K562 (cell line): ENCODE measurements at regions not wholly inside any gene's neighbourhood (a gene's known extent, or its start where the extent isn't known, plus 50 kb on each side); places are given as distances from the start of the nearest gene placed in this dataset.
"Not testable (repeated sequence)": the region's sequence is repeated elsewhere in the genome, so short reads cannot be mapped to it uniquely, and the experiment has no call there.

ENCODE experiments used
- ATAC-seq: fragments of 200-7000 bp; cut with Tn5 transposase; 3 replicates; pipeline ENCODE4 v1.9.1; 2020; ENCODE audit warnings: moderate library complexity
- BruUV-seq: library from RNA; stranded (reverse); fragments of 400-500 nt; replicated peaks from 2 replicates; lab custom pipeline; 2021; lab: Mats Ljungman, UMichigan
- CTCF ChIA-PET: fragments of 300-600 bp; formaldehyde crosslinking; extraction: SDS; loops from one replicate; lab custom pipeline; 2021; ENCODE audit warnings: low intra/inter-chr PET ratio; lab: Yijun Ruan, JAX
- POLR2A ChIA-PET: fragments of 300-600, 350-650 bp; sonication (Branson Sonifier 250); formaldehyde crosslinking; extraction: SDS; loops from one replicate; lab custom pipeline; 2021; ENCODE audit warnings: antibody characterized with exemption, inconsistent platforms; lab: Yijun Ruan, JAX
- DNase-seq, 4 experiments: peaks; one replicate each; pipeline versions ENCODE4 v3.0.0 to v3.0.0-alpha.2; 2011 to 2018; ENCODE audit warnings: low spot score in 3 of 4, mixed read lengths in 3 of 4; ENCODE audit errors: extremely low read depth in 1 of 4
- FAIRE-seq: peaks from 2 replicates; lab custom pipeline; 2011; peaks lifted over from hg19 to GRCh38; lab: Jason Lieb, UNC
- H2AFZ ChIP-seq: 2 replicates; pipeline ENCODE4 v1.6.0; 2011; ENCODE audit warnings: low read depth, low read length, control low read depth, inconsistent platforms
- H3K27ac ChIP-seq: fragments of 200-600 bp; 3 replicates; pipeline ENCODE4 v1.8.0; 2011; ENCODE audit warnings: low read depth, mild to moderate bottlenecking, control low read depth, inconsistent platforms, low read length, moderate library complexity, mixed read lengths; ENCODE audit errors: extremely low read depth
- H3K27me3 ChIP-seq, 2 experiments: fragments of 300-600 bp in 1 of 2; 2 replicates in 1 of 2; 3 replicates in 1 of 2; pipeline versions ENCODE4 v1.6.0 to v1.8.0; 2011; ENCODE audit warnings: inconsistent platforms in 2 of 2, low read length in 2 of 2, mild to moderate bottlenecking in 1 of 2, mixed read lengths in 1 of 2, moderate library complexity in 1 of 2; ENCODE audit not compliant: control insufficient read depth in 2 of 2, insufficient read depth in 2 of 2
- H3K36me3 ChIP-seq: fragments of 300-600 bp; 3 replicates; pipeline ENCODE4 v1.8.0; 2011; ENCODE audit warnings: mild to moderate bottlenecking, low read length, inconsistent platforms; ENCODE audit not compliant: control insufficient read depth, insufficient read depth
- H3K4me1 ChIP-seq, 2 experiments: fragments of 200-600 bp in 1 of 2; replicated peaks in 1 of 2; 2 replicates in 1 of 2; 3 replicates in 1 of 2; pipeline versions ENCODE4 v1.5.1 to v1.8.0; 2011; ENCODE audit warnings: inconsistent platforms in 2 of 2, low read length in 2 of 2, mild to moderate bottlenecking in 1 of 2, mixed read lengths in 1 of 2, moderate library complexity in 1 of 2; ENCODE audit not compliant: control insufficient read depth in 2 of 2, insufficient read depth in 2 of 2
- H3K4me2 ChIP-seq: 2 replicates; pipeline ENCODE4 v1.6.1; 2011; ENCODE audit warnings: low read length, control low read depth, inconsistent platforms, mixed read lengths; ENCODE audit not compliant: insufficient read depth
- H3K4me3 ChIP-seq: fragments of 200-600 bp; sonication (generic), shearing (Covaris generic); 2 replicates; pipeline ENCODE4 v1.5.1; 2016; ENCODE audit warnings: control low read depth, inconsistent platforms
- H3K79me2 ChIP-seq: fragments of 200-600 bp; 3 replicates; pipeline ENCODE4 v1.8.0; 2011; ENCODE audit warnings: low read length, inconsistent platforms; ENCODE audit not compliant: control insufficient read depth, insufficient read depth
- H3K9ac ChIP-seq, 2 experiments: 2 replicates each; pipeline versions ENCODE4 v1.6.0 to v1.6.1; 2011; ENCODE audit warnings: low read depth in 2 of 2, low read length in 2 of 2, control low read depth in 1 of 2, inconsistent platforms in 1 of 2, mild to moderate bottlenecking in 1 of 2, mixed read lengths in 1 of 2; ENCODE audit not compliant: insufficient read depth in 1 of 2
- H3K9me1 ChIP-seq: one replicate; pipeline ENCODE4 v1.6.0; 2011; ENCODE audit warnings: inconsistent platforms, mild to moderate bottlenecking, low read length, moderate library complexity; ENCODE audit not compliant: control insufficient read depth, insufficient read depth
- H3K9me3 ChIP-seq: replicated peaks from 2 replicates; pipeline ENCODE4 v1.5.1; 2011; ENCODE audit warnings: low read depth, low read length, inconsistent platforms; ENCODE audit not compliant: control insufficient read depth, insufficient read depth
- H4K20me1 ChIP-seq: replicated peaks from 2 replicates; pipeline ENCODE4 v1.6.1; 2011; ENCODE audit warnings: low read length, inconsistent platforms, mixed read lengths; ENCODE audit not compliant: control insufficient read depth, insufficient read depth
- ASH1L ChIP-seq: fragments of 450-650 bp; IDR thresholded peaks from 2 replicates; pipeline ENCODE4 v1.6.1; 2018; ENCODE audit warnings: borderline replicate concordance, mild to moderate bottlenecking, low read depth; ENCODE audit not compliant: partially characterized antibody
- CAMTA2 ChIP-seq: fragments of 250-450 bp; sonication (Bioruptor Pico); conservative IDR thresholded peaks from 2 replicates; pipeline ENCODE4 v1.5.1; 2022
- HNRNPL ChIP-seq: fragments of 200-400 bp; formaldehyde crosslinking; IDR thresholded peaks from 2 replicates; pipeline ENCODE4 v1.6.1; 2017; ENCODE audit warnings: low read depth, mild to moderate bottlenecking, low read length
- KLF6 ChIP-seq: fragments of 250-450 bp; sonication (Bioruptor Pico); IDR thresholded peaks from 2 replicates; pipeline ENCODE4 v1.4.0; 2020; ENCODE audit warnings: mild to moderate bottlenecking, moderate library complexity, borderline replicate concordance
- MEF2A ChIP-seq: IDR thresholded peaks from 2 replicates; pipeline ENCODE4 v1.6.1; 2011; ENCODE audit warnings: low read depth, mild to moderate bottlenecking, low read length, moderate library complexity; ENCODE audit not compliant: control insufficient read depth
- NCOA2 ChIP-seq, 2 experiments: fragments of 450-650 bp; IDR thresholded peaks; 2 replicates each; pipeline ENCODE4 v1.6.1; 2018; ENCODE audit warnings: mild to moderate bottlenecking in 2 of 2, moderate library complexity in 1 of 2; ENCODE audit not compliant: partially characterized antibody in 2 of 2
- NELFE ChIP-seq: IDR thresholded peaks from 2 replicates; pipeline ENCODE4 v1.6.1; 2011; ENCODE audit warnings: mild to moderate bottlenecking; ENCODE audit not compliant: insufficient read depth, insufficient read length
- NFYB ChIP-seq: IDR thresholded peaks from 2 replicates; pipeline ENCODE4 v1.6.1; 2011; ENCODE audit warnings: mild to moderate bottlenecking, moderate library complexity; ENCODE audit not compliant: insufficient read length; ENCODE audit errors: extremely low read depth
- OTX1 ChIP-seq: fragments of 450-650 bp; formaldehyde crosslinking; IDR thresholded peaks from 2 replicates; pipeline ENCODE4 v1.4.0; 2022; ENCODE audit warnings: mild to moderate bottlenecking
- PHF8 ChIP-seq: fragments of 200-600 bp; sonication (generic); IDR thresholded peaks from 2 replicates; pipeline ENCODE4 v1.6.1; 2012; ENCODE audit warnings: mixed run types, mild to moderate bottlenecking, inconsistent platforms, low read length, moderate library complexity, borderline replicate concordance
- PPARD ChIP-seq: fragments of 250-450 bp; sonication (Bioruptor Pico); IDR thresholded peaks from 2 replicates; pipeline ENCODE4 v1.8.0; 2022; ENCODE audit warnings: inconsistent platforms, mild to moderate bottlenecking, moderate library complexity
- RBBP5 ChIP-seq: fragments of 200-600 bp; sonication (generic); IDR thresholded peaks from 2 replicates; pipeline ENCODE4 v1.6.1; 2012; ENCODE audit warnings: borderline replicate concordance, mild to moderate bottlenecking, low read length, control low read depth, inconsistent platforms; ENCODE audit not compliant: insufficient read depth, poor library complexity, severe bottlenecking
- SUPT5H ChIP-seq: fragments of 450-650 bp; IDR thresholded peaks from 2 replicates; pipeline ENCODE4 v1.6.1; 2016
- ZNF57 ChIP-seq: fragments of 450-650 bp; formaldehyde crosslinking; IDR thresholded peaks from 2 replicates; pipeline ENCODE4 v1.4.0; 2020; ENCODE audit warnings: mild to moderate bottlenecking, moderate library complexity
- WGBS: fragments of 100-300 bp; shearing (Covaris generic); methylation state at CpG from one replicate; pipeline ENCODE4 v1.1.6; 2016; ENCODE audit warnings: low coverage, mixed read lengths; ENCODE audit not compliant: insufficient coverage; ENCODE audit errors: missing lambda C conversion rate; 5-methylcytosine and 5-hydroxymethylcytosine counted together
- in situ Hi-C: fragments of 300-500 bp; cut with MboI; formaldehyde crosslinking; loops from 4 replicates; pipeline ENCODE4 v1.15.0; 2018; ENCODE audit warnings: inconsistent platforms, mixed read lengths
- intact Hi-C: fragments of 100-400 bp; cut with micrococcal nuclease; formaldehyde crosslinking; loops from 2 replicates; pipeline ENCODE4 v1.14.2; 2022

DNA sequence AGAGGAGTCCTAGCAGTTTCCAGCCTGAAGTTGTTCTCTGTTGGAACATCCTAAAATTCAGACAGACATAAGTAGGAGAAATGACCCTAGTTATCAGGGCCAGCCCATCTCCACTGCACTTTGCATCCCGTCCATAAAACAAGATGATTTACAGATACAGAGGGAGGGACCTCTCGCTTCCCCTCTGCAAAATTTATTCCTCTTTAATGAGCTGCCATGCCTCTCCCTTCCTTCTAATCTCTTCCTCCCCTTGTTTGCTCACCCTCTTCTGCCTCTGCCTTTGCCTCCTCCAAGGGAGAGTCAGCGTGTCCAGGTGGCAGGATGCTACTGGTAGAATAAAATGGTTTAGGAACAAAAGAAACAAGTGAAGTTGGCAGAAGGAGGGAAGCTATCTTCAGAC lies 351.3 kb downstream of the SOX9 start:
- H3K9ac ChIP-seq: no peak overlapping the region
- no peak for TF ChIP-seq PHF8
- no peak for TF ChIP-seq NFYB
- no peak for TF ChIP-seq HNRNPL
- TF ChIP-seq RBBP5: no peak
- no peak for TF ChIP-seq OTX1 (CRISPR knock-in tag)
- no peak for TF ChIP-seq ASH1L
- TF ChIP-seq NELFE: no peak
- no peak for TF ChIP-seq KLF6 (CRISPR knock-in tag)
- no peak for TF ChIP-seq NCOA2 (IDR thresholded peaks at IDR 0.05; ENCODE audit: partially characterized antibody in 2 of 2)
- no peak for TF ChIP-seq SUPT5H
- no peak for TF ChIP-seq PPARD (CRISPR knock-in tag)
- TF ChIP-seq ZNF57 (CRISPR knock-in tag): no peak
- no peak for TF ChIP-seq CAMTA2 (CRISPR knock-in tag)
- no peak for TF ChIP-seq MEF2A
- no peak for DNase-seq
- H3K4me3 ChIP-seq: no peak overlapping the region
- H3K27ac ChIP-seq: no peak overlapping the region
- peaks cover 0 to 12% of the 10 kb centered on the region in 2 experiments; a peak in 1 of 5 replicates for H3K27me3 ChIP-seq
- no peak overlapping the region for H3K4me2 ChIP-seq
- in situ Hi-C loops: no loop called here
- no peaks in the 10 kb centered on the region for H4K20me1 ChIP-seq
- H3K79me2 ChIP-seq: no peaks in the 10 kb centered on the region
- BruUV-seq: no TSS peak
- no peaks in the 10 kb centered on the region for H3K4me1 ChIP-seq
- no peak for FAIRE-seq
- intact Hi-C loops: no loop called here
- CTCF ChIA-PET: no interaction called here
- no peaks in the 10 kb centered on the region for H3K36me3 ChIP-seq
- ATAC-seq: no peak
- WGBS: 0% methylated on average over 2 of the region's 3 CpGs
- no peaks in the 10 kb centered on the region for H3K9me1 ChIP-seq
- no peak overlapping the region for H2AFZ ChIP-seq
- POLR2A ChIA-PET: interaction anchor here (0.7 kb wide), 1 partner anchor 46 kb away, joined by 3 read pairs; no protein-coding TSS in a partner anchor
- H3K9me3 ChIP-seq: no peaks in the 10 kb centered on the region

GRCh38 chr17:72472853-72473390 lies 352.1 kb downstream of the SOX9 start:
- H3K27ac ChIP-seq, H3K4me3 ChIP-seq, H3K79me2 ChIP-seq, intact Hi-C loops, H3K36me3 ChIP-seq, in situ Hi-C loops, ATAC-seq, H3K9ac ChIP-seq, H2AFZ ChIP-seq, H3K9me3 ChIP-seq, H3K4me1 ChIP-seq, CTCF ChIA-PET, DNase-seq, H3K4me2 ChIP-seq, H4K20me1 ChIP-seq, FAIRE-seq, H3K9me1 ChIP-seq, BruUV-seq: not testable (repeated sequence)
- H3K27me3 ChIP-seq: peaks cover 0 to 12% of the 10 kb centered on the region in 2 experiments; a peak in 1 of 5 replicates
- POLR2A ChIA-PET: interaction anchor here (0.7 kb wide), 1 partner anchor 47 kb away, joined by 3 read pairs; no protein-coding TSS in a partner anchor
- WGBS: 0% methylated on average over 4 of the region's 4 CpGs
